ENCODE measurements at regions not wholly inside any gene's neighbourhood (a gene's known extent, or its start where the extent isn't known, plus 50 kb on each side); places are given as distances from the start of the nearest gene placed in this dataset.

DNA sequence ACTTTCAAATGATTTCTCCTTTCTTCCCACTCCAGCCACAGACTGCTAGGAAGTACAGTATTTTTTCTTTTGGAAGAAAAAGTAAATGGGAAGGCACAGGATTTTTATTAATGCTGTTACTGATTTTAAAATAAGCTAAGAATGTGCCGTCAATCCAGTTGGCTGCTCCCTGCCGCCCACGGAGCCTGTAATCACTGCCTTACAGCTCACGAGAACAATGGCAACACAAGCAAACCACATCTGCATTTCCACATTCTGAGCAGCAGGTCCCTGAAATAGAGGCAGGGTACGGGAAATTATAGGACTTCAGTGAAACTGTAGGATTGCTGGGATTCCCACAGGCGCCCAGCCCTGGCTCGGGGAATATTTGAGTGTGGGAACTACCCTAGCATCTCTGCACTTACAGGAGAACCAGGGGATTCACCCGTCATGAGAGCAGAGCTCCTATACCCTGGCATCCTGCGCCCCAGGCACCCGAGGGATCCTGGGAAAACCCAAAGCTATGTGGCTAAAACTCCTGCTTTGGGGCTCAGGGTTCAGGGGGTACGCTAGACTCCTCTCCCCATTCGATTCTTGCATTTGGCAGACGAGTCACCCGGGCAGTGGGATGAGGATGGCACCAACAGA lies 72.9 kb upstream of the TNS3 start:
- POLR2A ChIA-PET, result interaction anchor here (0.7 kb wide), 1 partner anchor 54 kb away, joined by 3 read pairs; no protein-coding TSS in a partner anchor
- DNase-seq, result no peak
- intact Hi-C loops (cut with micrococcal nuclease), result no loop called here
- peaks cover 4% of the 10 kb centered on the region for H3K9me3 Mint-ChIP-seq
- H3K36me3 Mint-ChIP-seq (ENCODE audit: low read depth), result no peaks in the 10 kb centered on the region
- H3K27me3 Mint-ChIP-seq, result no peaks in the 10 kb centered on the region
- H3K4me1 Mint-ChIP-seq, result peaks cover 22% of the 10 kb centered on the region
- no peak for ATAC-seq (ENCODE audit: low read depth)
- CTCF ChIA-PET, result interaction anchor here (0.6 kb wide), 1 partner anchor 69 kb away, joined by 3 read pairs; no protein-coding TSS in a partner anchor
- no peak overlapping the region for H3K4me3 Mint-ChIP-seq
- no peak for TF ChIP-seq CTCF (IDR thresholded peaks at IDR 0.05)
- no peak overlapping the region for H3K27ac Mint-ChIP-seq

- Mint-ChIP-seq H3K27me3 (no peaks in the 10 kb centered on the region), H3K27ac (no peak overlapping the region), H3K9me3 (peaks cover 4% of the 10 kb centered on the region), H3K4me1 (peaks cover 28% of the 10 kb centered on the region), H3K36me3 (ENCODE audit: low read depth) (no peaks in the 10 kb centered on the region), H3K4me3 (no peak overlapping the region)
- no peak for ATAC-seq (ENCODE audit: low read depth)
- no peak for TF ChIP-seq CTCF (IDR thresholded peaks at IDR 0.05)
- ChIA-PET CTCF (no interaction called here), POLR2A (no interaction called here)
- intact Hi-C loops (cut with micrococcal nuclease), result no loop called here
- DNase-seq, result no peak
Observed at GRCh38 chr7:47653550-47654411, 71.9 kb upstream of the TNS3 start.

- Mint-ChIP-seq H3K36me3 (ENCODE audit: low read depth) (no peaks in the 10 kb centered on the region), H3K4me1 (peaks cover 40% of the 10 kb centered on the region), H3K4me3 (no peak overlapping the region), H3K27ac (no peak overlapping the region), H3K9me3 (peaks cover 4% of the 10 kb centered on the region), H3K27me3 (no peaks in the 10 kb centered on the region)
- ChIA-PET POLR2A (no interaction called here), CTCF (no interaction called here)
- TF ChIP-seq CTCF (IDR thresholded peaks at IDR 0.05), result no peak
- DNase-seq (no peak), ATAC-seq (ENCODE audit: low read depth) (no peak)
- intact Hi-C loops (cut with micrococcal nuclease), result loop anchor here (1.0 kb wide), 1 partner anchor 9 kb away; no protein-coding TSS in a partner anchor
Observed at GRCh38 chr7:47652591-47652990, 70.7 kb upstream of the TNS3 start.

GRCh38 chr7:47651355-47652317 lies 69.7 kb upstream of the TNS3 start:
- Mint-ChIP-seq H3K9me3 (peaks cover 4% of the 10 kb centered on the region), H3K27ac (no peak overlapping the region), H3K36me3 (ENCODE audit: low read depth) (no peaks in the 10 kb centered on the region), H3K4me1 (peaks cover 50% of the 10 kb centered on the region), H3K27me3 (no peaks in the 10 kb centered on the region), H3K4me3 (no peak overlapping the region)
- ATAC-seq (ENCODE audit: low read depth) (no peak), DNase-seq (no peak)
- TF ChIP-seq CTCF (IDR thresholded peaks at IDR 0.05), result no peak
- intact Hi-C loops (cut with micrococcal nuclease), result loop anchor here (1.0 kb wide), 1 partner anchor 10 kb away; no protein-coding TSS in a partner anchor
- ChIA-PET CTCF (no interaction called here), POLR2A (interaction anchor here (0.6 kb wide), 1 partner anchor 23 kb away, joined by 6 read pairs; no protein-coding TSS in a partner anchor)
